GM12874 (cell line): ENCODE measurements at regions not wholly inside any gene's neighbourhood (a gene's known extent, or its start where the extent isn't known, plus 50 kb on each side); places are given as distances from the start of the nearest gene placed in this dataset.

Experiments used
- CTCF ChIP-seq: IDR thresholded peaks from 2 replicates; pipeline ENCODE4 v1.5.1; 2011; ENCODE audit warnings: low read depth, mild to moderate bottlenecking, control low read depth, low read length, moderate library complexity; ENCODE audit not compliant: insufficient read depth

GRCh38 chr2:147214914-147215313, 629.9 kb upstream of the ACVR2A start:
- no peak for TF ChIP-seq CTCF

- TF ChIP-seq CTCF: no peak
Observed at GRCh38 chr2:147211484-147211883, 633.3 kb upstream of the ACVR2A start.

GRCh38 chr2:147204102-147204501, 640.7 kb upstream of the ACVR2A start:
- TF ChIP-seq CTCF: no peak

- TF ChIP-seq CTCF: no peak
Observed at GRCh38 chr2:147198651-147199171, 646.1 kb upstream of the ACVR2A start.

GRCh38 chr2:147197754-147198483, 646.9 kb upstream of the ACVR2A start:
- TF ChIP-seq CTCF: no peak

- TF ChIP-seq CTCF: no peak
Observed at GRCh38 chr2:147182260-147182659, 662.6 kb upstream of the ACVR2A start.

- no peak for TF ChIP-seq CTCF
Observed at GRCh38 chr2:147181351-147182029, 663.3 kb upstream of the ACVR2A start.
